Stimulated activated CD4-positive, alpha-beta T cell treated with anti-CD3 and anti-CD28 coated beads, Interleukin-1b, Interleukin-23, amount 100 ng/mL, for 4 hours (primary cell): ENCODE measurements at regions not wholly inside any gene's neighbourhood (a gene's known extent, or its start where the extent isn't known, plus 50 kb on each side); places are given as distances from the start of the nearest gene placed in this dataset.
A peak's percentile ranks its signal among the peaks of the same experiment; 100 is the strongest.

Experiments used
- DNase-seq, 2 donors: peaks; one replicate each; pipeline ENCODE4 v3.0.0-alpha.2; 2020; ENCODE audit warnings: low read depth in 2 of 2

DNA sequence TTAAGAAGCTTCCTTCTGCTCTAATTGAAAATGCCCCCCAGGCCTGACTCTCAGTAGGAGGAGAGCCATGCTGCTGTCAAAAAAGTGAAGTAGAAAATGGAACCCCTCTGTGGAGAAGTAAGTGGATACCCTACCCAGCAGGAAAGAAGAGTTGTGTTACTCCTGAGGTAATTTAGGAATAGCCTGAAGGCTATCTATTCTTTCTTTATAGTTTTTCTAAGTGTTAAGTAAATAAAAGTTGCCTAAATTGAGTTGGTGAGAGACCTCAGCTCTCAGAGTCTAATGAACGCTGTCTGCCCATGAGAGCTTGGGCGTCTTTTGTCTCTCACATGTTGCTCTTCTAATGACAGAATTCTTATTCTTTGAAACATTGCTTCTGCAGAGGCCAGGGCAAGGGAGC lies 116.2 kb downstream of the NSUN3 start:
- no peak for DNase-seq

GRCh38 chr3:94183551-94183950 lies 120.7 kb downstream of the NSUN3 start:
- DNase-seq, result no peak

DNA sequence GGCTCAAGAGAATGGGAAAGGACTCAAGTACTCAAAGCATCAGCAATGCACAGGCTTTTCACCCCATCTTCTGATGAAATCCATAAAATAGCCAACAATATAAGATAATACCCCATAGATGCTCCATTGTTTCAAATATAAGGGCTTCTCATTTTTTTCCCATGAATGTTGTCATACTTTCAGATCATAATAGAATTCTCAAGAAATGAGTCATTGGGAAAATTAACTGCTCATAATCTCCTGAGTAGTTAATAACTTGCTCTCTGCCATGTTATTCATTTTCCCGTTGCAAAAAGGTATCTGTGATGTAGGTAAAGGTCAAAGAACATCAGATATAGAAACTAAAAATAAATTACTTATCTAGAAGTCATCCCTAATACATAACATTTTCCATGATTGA lies 121.9 kb downstream of the NSUN3 start:
- DNase-seq, result no peak

- no peak for DNase-seq
Measured at GRCh38 chr3:94185753-94186152, 122.9 kb downstream of the NSUN3 start.

GRCh38 chr3:94187697-94188096 lies 124.8 kb downstream of the NSUN3 start:
- no peak for DNase-seq

- DNase-seq, result no peak
Measured at GRCh38 chr3:94195381-94195780, 132.5 kb downstream of the NSUN3 start.

DNA sequence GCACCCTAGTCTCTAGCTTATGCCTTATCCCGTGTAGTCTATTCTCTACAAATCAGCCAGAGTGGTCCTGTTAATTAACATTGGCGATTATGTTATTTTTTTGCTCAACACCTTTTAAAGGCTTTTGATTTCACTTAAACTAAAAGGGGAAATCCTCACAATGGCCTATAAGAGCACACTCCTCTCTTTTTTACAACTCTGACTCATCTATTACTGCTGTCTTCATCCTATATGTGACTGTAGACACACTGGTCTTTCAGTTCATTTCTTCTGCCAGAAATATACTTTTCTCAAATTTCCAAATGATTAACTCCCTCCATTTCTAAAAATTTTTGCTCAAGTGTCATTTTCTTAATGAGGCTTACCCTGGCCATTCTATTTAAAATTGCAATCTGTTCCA lies 143.4 kb downstream of the NSUN3 start:
- no peak for DNase-seq

GRCh38 chr3:94210256-94210655 lies 147.4 kb downstream of the NSUN3 start:
- no peak for DNase-seq

- no peak for DNase-seq
Measured at GRCh38 chr3:94217406-94217805, 154.5 kb downstream of the NSUN3 start.

GRCh38 chr3:94220426-94220825 lies 157.6 kb downstream of the NSUN3 start:
- DNase-seq, result no peak

GRCh38 chr3:94221829-94222228 lies 159.0 kb downstream of the NSUN3 start:
- no peak for DNase-seq

DNA sequence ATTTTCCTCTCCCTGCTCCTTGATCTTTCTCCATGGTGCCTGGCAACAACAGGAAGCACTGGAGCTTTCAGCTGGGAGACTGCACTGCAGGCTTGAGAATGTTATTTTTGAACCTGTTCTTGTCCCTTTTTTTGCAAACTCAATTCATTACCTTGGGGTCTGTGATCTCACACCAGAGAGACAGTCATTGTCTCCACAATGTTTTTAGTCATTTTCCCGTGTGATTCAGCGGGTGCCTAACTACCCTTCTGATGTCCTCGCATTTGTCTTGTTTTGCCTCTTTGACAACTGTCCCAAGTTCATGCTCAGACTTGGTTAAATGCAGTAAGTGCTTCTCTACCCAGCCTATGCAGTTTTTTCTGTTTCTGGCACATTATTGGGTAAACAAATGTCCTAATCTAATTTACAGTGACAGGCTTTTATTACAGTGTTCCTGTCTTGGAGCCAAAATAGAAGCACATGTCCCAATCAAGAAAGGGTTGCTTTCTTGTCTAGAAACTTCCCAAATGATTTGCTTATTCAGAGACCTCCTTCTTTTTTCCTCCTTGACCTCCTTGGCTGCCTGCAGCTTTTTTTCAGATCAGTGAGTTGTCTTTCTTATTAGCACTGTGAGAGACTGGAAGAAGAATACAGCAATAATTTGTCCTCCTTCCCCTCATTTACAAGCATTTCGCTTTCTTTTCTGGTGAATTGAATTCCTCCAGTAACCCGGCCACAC lies 162.4 kb downstream of the NSUN3 start:
- DNase-seq, result no peak

DNA sequence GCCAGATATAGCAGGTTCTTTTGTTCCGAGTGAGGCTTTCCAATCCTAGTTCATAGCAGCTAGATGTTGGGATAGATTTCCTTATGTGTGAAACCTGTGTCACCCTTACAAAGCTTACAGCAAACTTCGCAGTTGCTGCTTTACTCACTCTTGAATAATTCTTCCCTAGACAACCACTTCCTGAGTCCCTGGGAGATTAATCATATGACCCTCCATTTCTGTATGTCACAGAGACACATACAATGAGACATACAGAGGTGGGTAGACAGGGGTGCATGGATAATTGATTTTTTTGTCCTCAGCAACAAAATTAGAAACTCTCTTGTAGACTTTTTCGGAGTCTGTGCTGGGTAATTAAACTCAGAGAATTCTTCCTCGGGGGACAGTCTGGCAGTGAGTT lies 163.2 kb downstream of the NSUN3 start:
- DNase-seq, result no peak

GRCh38 chr3:94232921-94233320 lies 170.1 kb downstream of the NSUN3 start:
- no peak for DNase-seq

GRCh38 chr3:94234177-94234788 lies 171.4 kb downstream of the NSUN3 start:
- DNase-seq, result no peak

GRCh38 chr3:94241986-94242385 lies 179.1 kb downstream of the NSUN3 start:
- DNase-seq, result no peak

GRCh38 chr3:94246171-94246570 lies 183.3 kb downstream of the NSUN3 start:
- DNase-seq, result no peak

DNA sequence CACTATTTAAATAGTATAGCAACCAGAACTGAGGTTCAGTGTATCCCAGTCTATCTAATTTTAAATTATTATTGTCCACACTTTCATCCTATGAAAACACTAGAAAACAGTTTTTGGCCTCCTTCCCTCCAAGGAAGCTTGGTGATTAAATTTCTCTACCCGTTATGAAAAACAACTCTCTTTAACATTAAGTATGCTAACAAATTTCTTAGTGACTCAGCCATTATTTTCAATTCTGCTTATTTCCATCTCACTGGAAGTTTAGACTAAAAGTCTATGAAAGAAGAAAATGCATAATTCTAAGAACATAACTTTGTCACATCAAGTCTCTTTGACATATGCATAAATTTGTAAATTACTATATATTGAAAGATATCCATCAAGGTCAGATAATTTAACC lies 185.2 kb downstream of the NSUN3 start:
- DNase-seq, result no peak

- peak; percentile 21 to 53 for DNase-seq
Measured at GRCh38 chr3:94249491-94250079, 186.7 kb downstream of the NSUN3 start.

GRCh38 chr3:94251566-94251965 lies 188.7 kb downstream of the NSUN3 start:
- DNase-seq, result no peak

DNA sequence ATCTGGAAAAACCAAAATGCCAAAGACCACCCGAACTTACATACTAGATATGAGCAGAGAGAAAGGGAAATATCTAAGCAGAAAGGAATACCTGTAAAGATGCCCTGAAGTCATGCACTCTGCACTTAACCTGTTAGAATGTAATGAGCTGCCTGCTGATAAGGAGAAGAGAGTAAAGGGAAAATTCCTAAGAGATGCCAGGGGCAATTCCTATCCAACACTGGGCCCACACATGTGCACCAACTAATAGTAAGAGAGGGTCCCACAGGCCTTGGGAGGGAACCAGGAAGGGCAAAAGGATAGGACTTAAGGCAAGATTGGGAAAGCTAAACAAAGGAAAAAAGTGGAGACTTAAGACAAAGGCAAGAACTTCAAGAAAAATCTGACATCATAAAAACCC lies 189.5 kb downstream of the NSUN3 start:
- DNase-seq, result no peak

DNA sequence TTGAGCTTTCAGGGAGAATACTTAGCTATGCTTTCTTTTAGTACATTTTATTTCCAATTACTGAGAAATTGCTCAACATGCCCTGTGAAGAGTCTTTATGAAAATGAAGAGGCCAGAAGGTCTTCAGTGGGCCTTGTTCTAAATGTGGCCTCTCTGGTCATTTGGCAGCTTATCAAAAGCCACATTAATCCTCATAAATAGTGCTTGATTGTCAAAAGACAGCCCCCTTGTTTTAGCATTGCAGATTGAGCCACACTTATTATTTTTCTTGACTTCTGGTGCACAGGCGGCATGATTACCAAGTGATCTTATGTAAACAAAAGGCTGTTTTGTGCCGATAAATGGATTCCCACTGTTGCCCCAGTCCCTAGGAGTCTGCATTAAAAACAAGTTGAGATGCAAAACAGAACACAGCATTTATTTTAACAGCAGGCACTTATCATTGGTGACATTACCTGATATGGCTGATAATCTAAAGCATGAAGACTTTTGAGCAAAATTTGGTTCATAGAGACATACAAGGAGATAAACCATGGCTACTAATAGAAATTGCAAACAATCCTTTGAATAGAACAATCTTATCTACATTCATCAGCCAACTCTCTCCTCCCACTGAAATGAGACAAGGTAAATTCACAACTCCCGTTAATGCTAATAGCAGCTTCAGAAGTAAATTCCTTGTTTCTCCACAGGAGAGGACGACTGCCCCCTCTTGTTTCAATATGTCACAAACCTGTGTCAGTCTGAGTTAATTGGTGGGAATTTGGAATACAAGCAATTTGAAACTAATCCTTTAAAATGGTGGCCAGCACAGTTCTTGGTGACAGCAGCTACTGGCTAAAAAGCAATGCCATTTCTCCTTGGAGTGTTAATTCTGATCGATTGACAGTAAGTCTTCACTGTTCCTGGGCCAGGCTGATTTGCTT lies 194.3 kb downstream of the NSUN3 start:
- DNase-seq, result no peak
